AG09319 (cell line): ENCODE measurements at regions not wholly inside any gene's neighbourhood (a gene's known extent, or its start where the extent isn't known, plus 50 kb on each side); places are given as distances from the start of the nearest gene placed in this dataset.
"Not testable (repeated sequence)": the region's sequence is repeated elsewhere in the genome, so short reads cannot be mapped to it uniquely, and the experiment has no call there.

ENCODE experiments used
- DNase-seq: peaks from one replicate; pipeline ENCODE4 v3.0.0-alpha.2; 2010; ENCODE audit warnings: low read depth; ENCODE audit errors: extremely low read depth
- TF ChIP-seq, protein P1 (sequence below): IDR thresholded peaks from 2 replicates; pipeline ENCODE4 v1.5.1; 2011; ENCODE audit warnings: low read depth, mild to moderate bottlenecking, inconsistent platforms, low read length, moderate library complexity

DNA sequence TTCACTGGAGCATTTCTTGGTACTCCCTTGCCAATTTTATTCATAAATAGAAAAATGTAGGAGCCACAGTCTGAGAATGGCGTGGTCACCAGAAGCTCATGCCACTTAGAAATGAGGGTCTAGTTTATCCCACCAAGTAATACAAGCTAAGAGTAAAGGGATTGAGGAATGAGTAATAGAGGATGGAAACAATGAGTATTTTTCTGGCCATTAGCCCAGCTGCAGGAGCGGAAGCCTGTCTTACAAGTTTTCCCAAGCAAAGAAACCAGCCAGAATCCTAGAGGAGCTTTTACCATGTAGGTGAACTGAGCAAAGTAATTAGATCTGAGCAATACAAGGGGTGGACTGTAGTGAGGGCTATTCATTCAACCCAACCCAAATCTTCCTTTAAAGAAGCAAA is 160.7 kb upstream of the NPY2R start:
- no peak for DNase-seq
- TF ChIP-seq, protein P1, sequence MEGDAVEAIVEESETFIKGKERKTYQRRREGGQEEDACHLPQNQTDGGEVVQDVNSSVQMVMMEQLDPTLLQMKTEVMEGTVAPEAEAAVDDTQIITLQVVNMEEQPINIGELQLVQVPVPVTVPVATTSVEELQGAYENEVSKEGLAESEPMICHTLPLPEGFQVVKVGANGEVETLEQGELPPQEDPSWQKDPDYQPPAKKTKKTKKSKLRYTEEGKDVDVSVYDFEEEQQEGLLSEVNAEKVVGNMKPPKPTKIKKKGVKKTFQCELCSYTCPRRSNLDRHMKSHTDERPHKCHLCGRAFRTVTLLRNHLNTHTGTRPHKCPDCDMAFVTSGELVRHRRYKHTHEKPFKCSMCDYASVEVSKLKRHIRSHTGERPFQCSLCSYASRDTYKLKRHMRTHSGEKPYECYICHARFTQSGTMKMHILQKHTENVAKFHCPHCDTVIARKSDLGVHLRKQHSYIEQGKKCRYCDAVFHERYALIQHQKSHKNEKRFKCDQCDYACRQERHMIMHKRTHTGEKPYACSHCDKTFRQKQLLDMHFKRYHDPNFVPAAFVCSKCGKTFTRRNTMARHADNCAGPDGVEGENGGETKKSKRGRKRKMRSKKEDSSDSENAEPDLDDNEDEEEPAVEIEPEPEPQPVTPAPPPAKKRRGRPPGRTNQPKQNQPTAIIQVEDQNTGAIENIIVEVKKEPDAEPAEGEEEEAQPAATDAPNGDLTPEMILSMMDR, result no peak

- DNase-seq, result not testable (repeated sequence)
These were observed 154.4 kb upstream of the NPY2R start for GRCh38 chr4:155054042-155054441.

DNA sequence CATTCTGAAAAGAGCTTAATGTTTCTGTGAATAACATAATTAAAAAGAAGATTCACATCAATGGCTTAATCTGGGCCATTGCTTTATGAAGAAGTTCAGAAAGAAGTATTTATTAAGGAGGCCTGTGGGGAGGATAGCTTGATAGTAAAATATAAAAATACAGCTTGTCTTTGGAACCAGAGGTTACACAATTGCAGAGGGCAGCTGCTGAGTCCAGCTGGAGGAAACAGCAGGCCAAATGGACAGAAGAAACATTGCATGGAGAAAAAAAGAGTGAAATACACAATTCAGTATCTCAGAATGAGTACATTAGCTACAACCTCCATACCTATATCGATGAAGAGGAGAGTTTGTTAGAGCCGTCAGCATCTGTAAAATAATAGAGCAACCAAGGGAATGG is 148.0 kb upstream of the NPY2R start:
- DNase-seq, result no peak
- TF ChIP-seq, protein P1, result no peak

GRCh38 chr4:155060873-155061272 is 147.6 kb upstream of the NPY2R start:
- no peak for DNase-seq
- TF ChIP-seq, protein P1, result no peak

GRCh38 chr4:155062948-155063347 is 145.5 kb upstream of the NPY2R start:
- DNase-seq, result no peak
- TF ChIP-seq, protein P1, result no peak

- not testable (repeated sequence) for DNase-seq
These were observed 143.5 kb upstream of the NPY2R start for GRCh38 chr4:155064934-155065333.

GRCh38 chr4:155066871-155067270 is 141.6 kb upstream of the NPY2R start:
- no peak for DNase-seq

GRCh38 chr4:155071962-155072361 is 136.5 kb upstream of the NPY2R start:
- no peak for DNase-seq
- TF ChIP-seq, protein P1, result no peak

More at GRCh38 chr4:155066871-155067270, 141.6 kb upstream of the NPY2R start:
- TF ChIP-seq, protein P1, result no peak

DNA sequence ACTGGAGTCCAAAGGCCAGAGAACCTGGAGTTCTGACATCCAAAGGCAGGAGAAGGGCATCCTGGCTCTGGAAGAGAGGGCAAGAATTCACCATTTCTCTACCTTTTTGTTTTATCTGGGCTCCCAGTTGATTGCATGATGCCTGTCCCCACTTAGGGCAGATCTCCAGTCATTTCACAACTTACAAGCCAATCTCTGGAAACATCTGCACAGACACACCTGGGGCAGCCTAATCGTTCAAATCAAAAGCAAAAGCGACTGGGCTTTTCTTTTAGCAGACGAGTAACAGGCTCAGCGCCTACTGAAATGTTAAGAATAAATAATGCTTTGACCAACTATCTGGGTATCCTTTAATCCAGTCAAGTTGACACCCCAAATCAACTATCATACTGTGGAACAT is 136.0 kb upstream of the NPY2R start:
- DNase-seq, result no peak
- TF ChIP-seq, protein P1, result no peak
